Stimulated activated CD4-positive, alpha-beta T cell treated with anti-CD3 and anti-CD28 coated beads, Interleukin-12 subunit alpha, Interleukin-12 subunit beta, amount 100 ng/mL, for 48 hours (primary cell): ENCODE measurements at regions not wholly inside any gene's neighbourhood (a gene's known extent, or its start where the extent isn't known, plus 50 kb on each side); places are given as distances from the start of the nearest gene placed in this dataset.
"Not testable (repeated sequence)": the region's sequence is repeated elsewhere in the genome, so short reads cannot be mapped to it uniquely, and the experiment has no call there.

ENCODE experiments used
- DNase-seq, 3 donors: peaks; one replicate each; pipeline ENCODE4 v3.0.0-alpha.2; 2020; ENCODE audit warnings: low read depth in 2 of 3, low spot score in 1 of 3

DNA sequence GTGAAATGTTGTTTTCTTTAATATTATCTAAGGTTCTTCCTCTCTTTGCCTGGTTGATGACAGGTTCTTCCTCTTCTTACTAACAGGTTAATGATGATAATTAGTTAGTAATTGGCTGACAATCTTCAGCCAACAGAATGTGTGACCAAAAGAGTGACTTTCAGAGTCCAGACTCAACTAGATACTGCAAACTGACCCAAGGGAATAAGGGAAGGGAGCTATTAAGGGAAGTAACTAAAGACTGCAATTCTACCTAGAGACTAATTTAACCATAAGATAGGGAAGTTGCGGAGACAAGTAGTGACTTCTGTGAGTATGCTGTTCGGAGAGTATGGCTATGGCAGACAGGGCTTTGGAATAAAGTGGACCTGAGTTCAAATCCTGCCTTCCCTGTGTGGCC, 127.3 kb upstream of the TACR1 start:
- no peak for DNase-seq

DNA sequence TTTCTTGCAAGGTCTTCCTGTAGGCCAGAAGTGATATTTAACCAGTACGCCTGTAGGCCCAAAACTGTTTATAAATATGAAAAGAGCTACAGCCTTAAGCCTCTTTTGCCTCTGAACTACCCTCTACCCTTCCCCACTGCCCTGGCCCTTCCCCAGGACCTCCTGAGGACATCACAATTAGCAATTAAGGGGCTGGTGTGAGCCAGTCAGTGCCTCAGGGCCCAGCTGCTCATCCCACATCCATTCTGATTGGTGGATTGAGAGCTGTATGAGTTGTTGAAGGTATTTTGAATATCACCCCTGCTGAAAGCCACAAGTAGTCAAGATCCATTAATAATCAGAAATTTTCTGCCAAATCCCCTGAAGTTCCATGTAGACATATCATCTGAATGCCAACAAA, 126.3 kb upstream of the TACR1 start:
- DNase-seq: no peak

DNA sequence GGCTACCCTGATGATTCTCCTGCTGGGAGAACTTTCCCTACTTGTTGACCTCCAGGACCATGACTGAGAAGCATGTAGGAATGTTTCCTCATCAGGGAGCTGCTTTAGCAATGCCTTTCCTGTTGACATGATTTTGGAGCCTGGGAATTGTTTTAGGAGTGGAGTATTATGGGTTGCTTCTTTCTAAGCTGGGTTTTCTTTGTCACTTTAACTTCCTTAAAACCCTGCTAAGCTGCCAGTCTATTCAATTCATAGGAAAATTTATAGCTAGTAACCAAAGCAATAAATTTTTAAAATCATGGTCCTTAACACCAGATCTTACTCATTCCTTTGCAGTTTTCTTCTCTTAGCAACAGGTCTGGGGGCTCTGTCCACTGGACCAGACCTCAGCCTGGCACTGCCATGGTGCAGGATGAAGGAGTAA, 125.6 kb upstream of the TACR1 start:
- DNase-seq: no peak

DNA sequence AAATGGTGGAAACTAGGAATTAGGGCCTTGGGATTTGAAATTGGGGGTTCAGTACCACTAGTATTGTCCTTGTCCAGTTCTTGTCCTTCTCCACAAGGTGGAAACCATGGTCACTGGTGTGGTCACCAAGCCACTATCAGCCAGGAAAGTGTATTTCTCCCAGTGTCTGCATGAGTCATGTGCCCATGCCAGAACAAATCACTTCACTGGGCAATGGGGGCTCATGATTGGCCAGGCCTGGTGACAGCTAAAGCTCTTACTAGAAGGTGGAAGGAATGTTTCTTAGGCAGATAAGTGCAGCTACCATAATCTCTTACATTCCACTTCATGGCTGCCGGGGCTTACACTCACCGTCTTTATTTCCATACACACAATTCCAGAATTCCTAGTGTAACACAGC, 124.8 kb upstream of the TACR1 start:
- no peak for DNase-seq

DNA sequence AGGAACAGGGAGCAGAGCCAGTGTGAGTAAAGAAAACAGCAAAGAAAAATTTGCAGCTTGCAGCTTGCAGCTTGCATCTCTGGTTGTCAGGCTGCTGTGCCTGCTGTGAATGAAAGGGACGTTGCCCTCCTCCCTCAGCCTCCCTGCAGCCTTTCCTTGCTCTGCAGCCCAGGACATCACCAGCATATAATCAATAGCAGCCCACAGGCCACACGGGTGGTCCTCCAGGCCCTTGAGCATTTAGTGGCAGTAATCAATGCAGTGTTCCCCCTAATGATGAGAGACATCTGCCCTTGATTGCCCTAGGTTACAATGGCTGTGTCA, 122.2 kb upstream of the TACR1 start:
- no peak for DNase-seq

DNA sequence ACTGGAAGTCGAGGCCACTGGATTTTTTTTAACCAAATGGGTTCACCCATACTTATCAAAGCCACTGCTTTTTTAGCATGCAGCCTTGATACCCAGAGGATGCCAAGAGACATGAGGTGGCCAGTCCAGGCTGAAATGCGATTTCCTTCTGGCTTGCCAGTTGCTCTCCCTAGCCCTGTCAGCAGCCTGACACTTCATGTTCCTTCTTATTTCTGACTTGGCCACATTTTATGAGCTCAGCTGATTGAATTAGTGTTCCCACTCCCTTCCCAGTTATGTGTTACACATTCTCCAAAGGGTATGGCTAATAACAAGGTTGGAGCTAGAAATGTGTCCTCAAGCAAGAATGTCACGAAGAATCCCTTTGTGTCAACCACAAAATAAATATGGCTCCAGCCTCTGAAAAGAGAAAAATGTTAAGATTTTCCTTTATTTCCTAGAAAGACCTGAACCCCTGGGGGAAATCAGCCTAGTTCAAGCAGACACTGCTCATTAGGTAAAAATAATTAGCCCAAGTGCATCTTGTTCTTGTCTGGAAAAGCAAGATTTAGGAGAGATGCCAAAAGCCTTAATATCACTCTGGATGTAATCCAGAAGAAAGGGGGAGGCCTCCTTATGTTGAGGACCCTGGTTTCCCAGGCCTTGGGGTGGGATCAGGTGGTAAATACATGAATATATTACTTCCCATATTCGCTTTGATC, 121.7 kb upstream of the TACR1 start:
- no peak for DNase-seq

DNA sequence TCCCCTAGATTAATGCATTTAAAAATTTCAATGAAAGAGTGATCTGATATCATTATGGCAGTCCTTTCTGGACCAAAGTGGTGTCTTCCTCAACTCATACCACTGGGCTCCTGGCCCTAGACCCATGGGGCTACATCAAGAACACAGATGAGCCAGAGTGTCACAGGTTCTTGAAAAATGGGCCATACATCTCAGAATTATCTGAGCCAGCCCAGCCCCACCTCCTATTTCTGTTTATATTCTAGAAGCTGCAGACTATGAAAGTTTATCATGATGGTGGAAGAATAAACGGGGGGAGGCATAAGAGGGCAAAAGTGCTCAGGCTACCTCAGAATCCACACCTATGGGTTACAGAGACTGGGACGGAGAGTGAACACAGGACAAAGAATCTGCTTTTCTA, 120.6 kb upstream of the TACR1 start:
- DNase-seq: no peak

DNA sequence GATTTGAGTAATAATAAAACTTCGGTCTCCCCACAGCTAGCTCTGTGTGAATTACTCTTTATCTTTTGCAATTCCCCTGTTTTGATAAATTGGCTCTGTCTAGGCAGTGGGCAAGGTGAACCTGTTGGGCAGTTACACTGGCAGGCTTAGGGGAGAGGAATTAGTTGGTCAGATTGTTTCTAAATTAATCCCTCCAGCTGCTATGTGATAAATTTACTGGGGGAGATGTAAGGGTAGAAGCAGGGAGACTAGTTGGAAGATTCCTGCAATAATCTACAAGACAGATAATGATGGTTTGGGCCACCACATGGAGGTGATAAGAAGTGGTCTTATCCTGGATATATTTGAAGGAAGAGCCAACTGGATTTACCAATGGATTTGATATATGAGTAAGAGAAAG, 118.5 kb upstream of the TACR1 start:
- DNase-seq: no peak

DNA sequence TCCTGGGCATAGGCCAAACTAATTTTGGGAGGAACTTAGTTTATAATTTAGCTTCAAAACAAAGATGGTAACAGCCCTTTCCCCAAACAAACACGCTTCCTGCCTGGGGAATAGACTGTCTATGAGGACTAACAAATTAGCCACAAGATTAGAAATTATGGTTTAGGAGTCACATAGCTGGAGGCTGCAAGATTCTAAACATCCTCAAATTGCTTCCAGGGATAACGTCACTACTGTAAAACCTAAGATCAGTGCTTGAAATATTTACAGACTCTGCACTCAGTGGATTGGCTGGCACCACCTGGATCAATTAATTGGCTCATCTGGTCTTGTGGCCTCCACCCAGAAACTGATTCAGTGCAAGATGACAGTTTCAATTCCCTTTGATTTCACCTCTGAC, 118.0 kb upstream of the TACR1 start:
- no peak for DNase-seq

DNA sequence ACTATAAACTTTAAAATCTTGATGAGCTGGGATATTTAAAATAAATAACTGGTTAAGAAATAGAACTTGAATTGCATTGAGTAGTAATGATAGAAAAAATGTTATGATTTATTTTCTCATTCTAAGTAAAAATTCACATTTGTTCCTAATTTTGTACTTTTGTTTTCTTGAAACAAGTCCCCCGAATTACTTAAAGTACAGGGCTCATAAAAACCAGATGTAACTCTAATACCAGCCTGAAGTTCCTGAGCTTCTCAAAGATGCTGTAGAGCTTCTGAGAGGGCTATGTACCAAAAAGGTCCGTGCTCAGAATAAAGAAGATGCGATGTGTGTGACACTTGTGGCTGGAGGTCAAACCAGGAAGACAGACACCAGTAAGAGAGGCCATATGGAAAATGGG, 116.1 kb upstream of the TACR1 start:
- DNase-seq: no peak

DNA sequence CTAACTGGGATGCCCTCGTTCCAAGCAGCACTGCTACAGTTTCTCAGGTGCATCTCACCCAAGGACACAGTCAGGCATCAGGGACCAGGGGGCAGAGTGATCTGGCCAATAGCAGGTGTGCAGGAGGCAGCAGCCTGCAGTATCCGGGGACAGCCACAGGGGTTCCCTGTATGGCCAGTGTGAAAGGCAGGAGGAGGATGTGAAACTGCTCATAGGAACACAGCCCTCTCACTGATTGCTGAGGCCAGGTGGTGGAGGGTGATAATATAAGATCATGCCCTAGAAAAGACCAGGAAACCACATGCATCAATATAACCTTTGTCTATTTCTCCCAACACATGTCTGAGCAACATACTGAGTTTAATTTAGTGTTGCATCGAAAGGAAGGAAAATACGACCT, 112.7 kb upstream of the TACR1 start:
- DNase-seq: no peak

DNA sequence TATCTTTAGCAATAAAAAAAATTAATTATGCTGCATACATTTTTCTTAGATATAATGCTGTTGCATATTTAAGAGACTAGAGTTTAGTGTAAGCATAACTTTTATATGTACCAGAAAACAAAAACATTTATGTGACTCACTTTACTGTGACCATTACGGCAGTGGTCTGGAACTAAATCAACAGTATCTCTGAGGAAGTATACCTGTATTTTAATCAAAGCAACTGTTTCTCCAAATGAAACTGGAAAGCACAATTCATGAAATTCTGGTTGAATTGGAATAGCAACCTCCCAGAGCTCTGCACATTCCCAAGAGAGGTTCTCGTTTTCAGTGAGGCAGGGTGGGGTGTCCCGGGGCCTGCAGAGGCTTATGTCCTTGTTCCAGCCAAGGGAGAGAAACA, 112.2 kb upstream of the TACR1 start:
- no peak for DNase-seq

DNA sequence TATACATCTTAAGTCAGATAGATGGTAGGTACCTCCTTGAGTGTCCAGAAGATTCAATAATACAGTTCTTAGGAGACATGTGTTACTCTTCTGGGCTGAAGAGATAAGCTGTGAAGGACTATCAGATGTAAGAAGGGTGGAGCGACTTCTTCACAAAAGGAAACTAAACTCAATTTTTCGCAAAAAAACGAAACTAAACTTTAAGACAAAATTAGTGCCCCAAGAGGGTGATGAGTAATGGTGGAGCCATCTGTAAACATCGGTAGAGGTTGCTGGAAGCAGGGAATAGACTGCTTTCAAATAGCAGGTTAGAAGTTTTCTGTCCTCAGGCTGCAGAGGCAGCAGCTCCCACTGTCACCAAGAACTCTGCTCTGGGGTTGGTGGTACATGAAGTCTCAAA, 111.6 kb upstream of the TACR1 start:
- no peak for DNase-seq

DNA sequence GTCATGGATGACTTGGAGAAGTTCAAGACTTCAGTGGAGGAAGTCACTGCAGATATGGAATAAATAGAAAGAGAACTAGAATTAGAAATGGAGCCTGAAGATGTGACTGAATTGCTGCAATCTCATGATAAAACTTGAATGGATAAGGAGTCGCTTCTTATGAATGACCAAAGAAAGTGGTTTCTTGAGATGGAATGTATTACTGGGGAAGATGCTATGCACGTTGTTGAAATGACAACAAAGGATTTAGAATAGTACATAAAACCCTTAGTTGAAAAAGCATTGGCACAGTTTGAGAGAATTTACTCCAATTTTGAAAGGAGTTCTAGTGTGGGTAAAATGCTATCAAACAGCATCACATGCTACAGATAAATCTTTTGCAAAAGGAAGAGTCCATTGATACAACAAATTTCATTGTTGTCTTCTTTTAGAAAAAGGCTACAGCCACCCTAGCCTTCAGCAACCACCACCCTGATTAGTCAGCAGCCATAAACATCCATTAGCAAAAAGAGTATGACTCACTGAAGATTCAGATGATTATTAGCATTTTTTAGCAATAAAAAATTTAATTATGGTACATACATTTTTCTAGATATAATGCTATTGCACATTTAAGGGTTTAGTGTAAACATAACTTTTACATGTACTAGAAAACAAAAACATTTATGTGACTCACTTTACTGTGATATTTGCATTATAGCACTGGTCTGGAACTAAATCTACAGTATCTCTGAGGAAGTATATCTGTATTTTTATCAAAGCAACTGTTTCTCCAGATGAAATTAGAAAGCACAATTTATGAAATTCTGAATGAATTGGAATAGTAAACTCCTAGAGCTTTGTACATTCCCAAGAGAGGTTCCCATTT, 110.5 kb upstream of the TACR1 start:
- no peak for DNase-seq

DNA sequence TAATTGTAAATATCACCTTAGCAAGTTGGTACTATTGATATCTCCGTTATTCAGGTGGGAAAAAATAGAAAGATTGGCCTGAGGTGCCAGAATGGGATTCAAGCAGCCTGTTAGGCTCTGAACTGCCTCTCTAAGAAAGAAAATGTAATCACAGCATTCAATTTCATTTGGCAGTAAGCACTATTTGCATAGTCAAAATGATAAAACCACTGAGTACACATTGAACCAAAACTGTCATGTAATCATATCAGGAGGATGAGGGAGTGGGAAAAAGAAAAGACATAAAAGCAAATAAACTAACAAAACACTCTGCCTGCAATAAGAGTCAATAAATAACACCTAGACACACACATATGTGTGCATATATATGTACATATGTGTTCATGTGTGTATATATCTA, 103.9 kb upstream of the TACR1 start:
- DNase-seq: no peak

DNA sequence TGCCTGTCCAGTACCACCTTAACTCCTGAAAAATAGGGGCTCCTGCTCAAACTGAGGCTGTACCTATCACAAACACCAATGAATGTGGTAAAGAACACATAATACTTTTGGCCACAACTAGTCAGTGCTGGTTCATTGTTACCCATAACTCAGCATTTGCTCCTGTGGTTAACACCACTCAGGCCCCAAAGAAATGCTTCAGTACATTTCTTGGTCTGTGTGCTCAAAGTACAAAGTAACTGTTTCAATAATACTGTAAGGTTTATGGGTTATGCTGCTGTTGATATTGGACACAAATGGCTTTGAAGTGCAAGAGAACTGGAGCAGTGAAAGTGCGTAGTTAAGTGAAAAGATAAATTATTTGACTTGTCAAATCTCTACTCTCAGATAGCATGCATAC, 95.0 kb upstream of the TACR1 start:
- no peak for DNase-seq

DNA sequence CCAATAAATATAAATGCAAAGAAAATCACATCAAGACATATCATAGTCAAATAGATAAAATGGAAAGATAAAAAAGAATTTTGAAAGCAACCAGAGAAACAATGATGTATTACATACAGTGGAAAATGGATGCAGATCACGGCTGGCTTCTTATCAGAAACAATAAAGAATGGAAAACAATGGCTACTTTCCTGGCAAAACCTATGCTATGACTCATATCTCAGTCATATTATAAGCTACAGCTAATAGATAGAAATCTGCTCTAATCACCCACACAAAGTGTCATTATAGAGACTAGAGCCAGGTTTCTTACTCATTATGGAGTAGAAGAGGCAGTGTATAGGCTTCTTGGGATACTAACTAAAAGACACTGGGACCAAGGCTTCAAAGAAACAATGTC, 93.5 kb upstream of the TACR1 start:
- DNase-seq: no peak

DNA sequence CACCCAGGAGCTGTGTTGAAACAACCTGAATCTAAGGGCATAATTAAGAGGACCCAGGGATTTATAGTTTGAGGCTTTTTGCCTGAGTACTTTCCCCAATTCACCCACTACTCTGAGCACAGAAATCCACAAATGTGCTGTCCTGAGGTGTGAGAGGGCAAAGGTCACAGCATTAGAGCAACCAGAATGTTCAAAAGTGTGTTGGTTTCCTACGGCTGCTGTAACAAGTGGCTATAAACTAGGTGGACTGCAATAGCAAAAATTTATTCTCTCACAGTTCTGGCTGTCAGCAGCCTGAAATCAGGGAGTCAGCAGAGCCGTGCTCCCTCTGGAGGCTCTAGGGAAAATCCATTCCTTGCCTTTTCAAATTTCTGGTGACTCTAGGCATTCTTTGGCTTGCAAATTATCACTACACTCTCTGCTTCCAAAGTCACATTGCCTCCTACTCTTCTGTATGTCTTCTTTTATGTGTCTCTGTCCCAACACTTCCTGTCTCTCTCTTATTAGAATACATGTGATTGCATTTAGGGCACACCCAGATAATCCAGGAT, 91.4 kb upstream of the TACR1 start:
- DNase-seq: no peak

DNA sequence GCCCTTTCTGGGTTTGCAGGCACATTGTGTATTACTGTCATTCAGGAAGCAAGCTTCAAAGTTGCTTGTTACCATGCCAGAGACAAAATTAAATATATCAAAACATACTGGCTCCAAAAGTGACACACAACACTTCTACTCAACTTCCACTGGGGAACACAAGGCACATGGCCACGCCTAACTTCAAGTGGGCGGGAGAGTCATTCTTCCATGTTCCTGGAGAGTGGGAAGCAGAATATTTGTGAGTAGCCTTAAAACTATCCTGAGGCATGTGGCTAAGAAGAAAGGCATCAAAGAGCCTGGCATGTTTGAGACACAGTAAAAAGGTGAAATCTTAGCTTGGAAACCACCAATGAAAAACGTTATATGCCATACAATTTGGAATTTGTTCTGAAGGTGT, 90.5 kb upstream of the TACR1 start:
- no peak for DNase-seq

DNA sequence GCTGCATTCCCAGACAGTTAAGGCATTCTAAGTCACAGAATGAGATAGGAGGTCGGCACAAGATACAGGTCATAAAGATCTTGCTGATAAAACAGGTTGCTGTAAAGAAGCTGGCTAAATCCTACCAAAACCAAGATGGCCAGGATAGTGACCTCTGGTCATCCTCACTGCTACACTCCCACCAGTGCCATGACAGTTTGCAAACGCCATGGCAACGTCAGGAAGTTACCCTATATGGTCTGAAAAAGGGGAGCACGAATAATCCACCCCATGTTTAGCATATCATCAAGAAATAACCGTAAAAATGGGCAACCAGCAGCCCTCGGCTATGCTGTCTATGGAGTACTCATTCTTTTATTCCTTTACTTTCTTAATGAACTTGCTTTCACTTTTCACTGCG, 89.9 kb upstream of the TACR1 start:
- not testable (repeated sequence) for DNase-seq

DNA sequence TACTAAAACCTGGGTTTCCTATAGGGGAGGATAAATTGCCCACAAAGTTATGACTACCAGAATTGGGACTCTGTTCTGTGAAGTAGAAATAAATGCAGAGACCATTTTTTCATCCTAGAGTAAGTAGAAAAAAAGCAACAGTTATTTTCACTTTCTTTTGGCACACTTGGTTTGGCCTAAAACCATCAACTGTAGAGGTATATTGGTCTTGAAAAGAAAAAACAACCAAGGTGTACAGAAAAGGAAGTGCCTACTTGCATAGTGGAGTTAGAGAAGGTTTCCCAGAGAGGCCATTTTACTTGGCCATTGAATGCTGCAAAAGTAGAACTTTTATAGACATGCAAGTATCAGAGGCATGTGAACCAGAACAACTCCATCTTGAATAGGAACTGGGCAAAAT, 89.4 kb upstream of the TACR1 start:
- DNase-seq: no peak

DNA sequence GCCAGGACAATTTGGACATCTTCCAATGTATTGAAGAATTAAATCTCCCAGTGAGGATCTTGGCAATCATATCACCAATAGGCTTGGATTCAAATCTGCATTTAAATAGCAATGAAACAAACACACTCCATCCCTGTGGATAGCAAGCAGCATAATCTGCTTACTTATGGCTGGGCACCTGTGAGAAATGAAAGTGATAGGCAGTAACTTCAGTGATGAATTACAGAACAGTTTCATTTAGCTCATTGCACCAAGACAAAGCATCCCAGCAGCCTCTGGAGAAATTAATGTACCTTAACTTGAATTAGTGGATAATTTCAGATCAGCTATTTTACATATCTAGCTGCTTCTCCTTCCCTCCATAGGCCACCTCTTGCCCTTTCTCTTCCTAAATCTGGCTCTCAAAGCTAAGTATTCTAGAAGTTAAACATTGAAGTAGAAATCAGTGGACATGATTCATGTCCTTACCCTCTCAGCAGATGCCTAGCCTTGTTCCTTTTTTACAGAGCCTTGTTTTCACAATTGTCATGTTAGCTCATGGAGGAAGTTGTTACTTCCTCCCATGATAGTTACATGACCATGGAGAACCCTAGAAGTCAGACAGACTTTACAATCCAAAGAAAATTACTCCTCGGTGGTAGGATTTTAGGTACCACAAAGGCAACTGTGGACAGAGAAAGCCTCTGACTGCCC, 88.5 kb upstream of the TACR1 start:
- DNase-seq: no peak
